ENCODE measurements at regions not wholly inside any gene's neighbourhood (a gene's known extent, or its start where the extent isn't known, plus 50 kb on each side); places are given as distances from the start of the nearest gene placed in this dataset.

DNA sequence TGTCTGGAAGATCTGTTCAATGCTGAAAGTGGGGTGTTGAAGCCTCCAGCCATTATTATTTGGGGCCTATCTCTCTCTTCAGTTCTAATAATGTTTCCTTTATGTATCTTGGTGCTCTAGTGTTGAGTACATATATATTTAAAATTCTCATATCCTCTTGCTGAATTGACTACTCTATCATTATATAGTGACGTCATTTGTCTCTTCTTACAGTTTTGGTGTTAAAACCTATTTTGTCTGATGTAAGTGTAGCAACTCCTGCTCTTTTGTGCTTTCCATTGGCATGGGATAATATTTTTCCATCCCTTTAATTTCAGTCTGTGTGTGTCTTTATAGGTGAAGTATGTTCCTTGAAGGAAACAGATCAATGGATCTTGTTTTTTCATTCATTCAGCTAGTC is 446.0 kb downstream of the FAM47A start:
- TF ChIP-seq, protein P1, sequence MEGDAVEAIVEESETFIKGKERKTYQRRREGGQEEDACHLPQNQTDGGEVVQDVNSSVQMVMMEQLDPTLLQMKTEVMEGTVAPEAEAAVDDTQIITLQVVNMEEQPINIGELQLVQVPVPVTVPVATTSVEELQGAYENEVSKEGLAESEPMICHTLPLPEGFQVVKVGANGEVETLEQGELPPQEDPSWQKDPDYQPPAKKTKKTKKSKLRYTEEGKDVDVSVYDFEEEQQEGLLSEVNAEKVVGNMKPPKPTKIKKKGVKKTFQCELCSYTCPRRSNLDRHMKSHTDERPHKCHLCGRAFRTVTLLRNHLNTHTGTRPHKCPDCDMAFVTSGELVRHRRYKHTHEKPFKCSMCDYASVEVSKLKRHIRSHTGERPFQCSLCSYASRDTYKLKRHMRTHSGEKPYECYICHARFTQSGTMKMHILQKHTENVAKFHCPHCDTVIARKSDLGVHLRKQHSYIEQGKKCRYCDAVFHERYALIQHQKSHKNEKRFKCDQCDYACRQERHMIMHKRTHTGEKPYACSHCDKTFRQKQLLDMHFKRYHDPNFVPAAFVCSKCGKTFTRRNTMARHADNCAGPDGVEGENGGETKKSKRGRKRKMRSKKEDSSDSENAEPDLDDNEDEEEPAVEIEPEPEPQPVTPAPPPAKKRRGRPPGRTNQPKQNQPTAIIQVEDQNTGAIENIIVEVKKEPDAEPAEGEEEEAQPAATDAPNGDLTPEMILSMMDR (IDR thresholded peaks at IDR 0.05), result no peak
- no peak for TF ChIP-seq POLR2A (IDR thresholded peaks at IDR 0.05)
